ENCODE measurements at regions not wholly inside any gene's neighbourhood (a gene's known extent, or its start where the extent isn't known, plus 50 kb on each side); places are given as distances from the start of the nearest gene placed in this dataset.

- POLR2A ChIA-PET (ENCODE audit: low non-redundant PET): no interaction called here
- no peak for DNase-seq (ENCODE audit: low spot score)
- no peak overlapping the region for H3K27ac ChIP-seq
- CTCF ChIA-PET: interaction anchor here (0.6 kb wide), 1 partner anchor 21 kb away, joined by 5 read pairs; no protein-coding TSS in a partner anchor
- TF ChIP-seq CTCF (conservative IDR thresholded peaks at IDR 0.05; ENCODE audit: low read depth): no peak
Observed at GRCh38 chr2:155318710-155319109, 620.2 kb downstream of the KCNJ3 start.

GRCh38 chr2:155315768-155316167, 617.3 kb downstream of the KCNJ3 start:
- H3K27ac ChIP-seq: no peak overlapping the region
- DNase-seq (ENCODE audit: low spot score): no peak
- CTCF ChIA-PET: no interaction called here
- no peak for TF ChIP-seq CTCF (conservative IDR thresholded peaks at IDR 0.05; ENCODE audit: low read depth)
- POLR2A ChIA-PET (ENCODE audit: low non-redundant PET): no interaction called here

GRCh38 chr2:155310589-155310988, 612.1 kb downstream of the KCNJ3 start:
- ChIA-PET POLR2A (ENCODE audit: low non-redundant PET) (no interaction called here), CTCF (interaction anchor here (0.6 to 1.0 kb wide), 8 partner anchors 78 to 1752 kb away, joined by 3 to 6 read pairs (median 3); no protein-coding TSS in a partner anchor)
- peak; percentile 14 for DNase-seq (ENCODE audit: low spot score)
- H3K27ac ChIP-seq: no peak overlapping the region
- TF ChIP-seq CTCF (conservative IDR thresholded peaks at IDR 0.05; ENCODE audit: low read depth): peak; percentile 53

- TF ChIP-seq CTCF (conservative IDR thresholded peaks at IDR 0.05; ENCODE audit: low read depth): no peak
- POLR2A ChIA-PET (ENCODE audit: low non-redundant PET): no interaction called here
- H3K27ac ChIP-seq: no peak overlapping the region
- DNase-seq (ENCODE audit: low spot score): no peak
- CTCF ChIA-PET: no interaction called here
Observed at GRCh38 chr2:155309483-155309882, 611.0 kb downstream of the KCNJ3 start.

GRCh38 chr2:155308367-155309009, 610.0 kb downstream of the KCNJ3 start:
- CTCF ChIA-PET: interaction anchor here (0.6 kb wide), 2 partner anchors 533 to 1221 kb away, joined by 3 to 4 read pairs; no protein-coding TSS in a partner anchor
- H3K27ac ChIP-seq: no peak overlapping the region
- DNase-seq (ENCODE audit: low spot score): no peak
- no peak for TF ChIP-seq CTCF (conservative IDR thresholded peaks at IDR 0.05; ENCODE audit: low read depth)
- POLR2A ChIA-PET (ENCODE audit: low non-redundant PET): no interaction called here

- CTCF ChIA-PET: no interaction called here
Observed at GRCh38 chr2:155301221-155301620, 602.7 kb downstream of the KCNJ3 start.

More at GRCh38 chr2:155301221-155301620, 602.7 kb downstream of the KCNJ3 start:
- TF ChIP-seq CTCF (conservative IDR thresholded peaks at IDR 0.05; ENCODE audit: low read depth): no peak
- POLR2A ChIA-PET (ENCODE audit: low non-redundant PET): no interaction called here
- DNase-seq (ENCODE audit: low spot score): no peak
- no peak overlapping the region for H3K27ac ChIP-seq

All from RWPE1 (cell line).